Fibroblast of skin of right biceps (primary cell): ENCODE measurements at regions not wholly inside any gene's neighbourhood (a gene's known extent, or its start where the extent isn't known, plus 50 kb on each side); places are given as distances from the start of the nearest gene placed in this dataset.
"Not testable (repeated sequence)": the region's sequence is repeated elsewhere in the genome, so short reads cannot be mapped to it uniquely, and the experiment has no call there.

Source experiments
- DNase-seq: peaks from one replicate; pipeline ENCODE4 v3.0.0-alpha.2; 2013

DNA sequence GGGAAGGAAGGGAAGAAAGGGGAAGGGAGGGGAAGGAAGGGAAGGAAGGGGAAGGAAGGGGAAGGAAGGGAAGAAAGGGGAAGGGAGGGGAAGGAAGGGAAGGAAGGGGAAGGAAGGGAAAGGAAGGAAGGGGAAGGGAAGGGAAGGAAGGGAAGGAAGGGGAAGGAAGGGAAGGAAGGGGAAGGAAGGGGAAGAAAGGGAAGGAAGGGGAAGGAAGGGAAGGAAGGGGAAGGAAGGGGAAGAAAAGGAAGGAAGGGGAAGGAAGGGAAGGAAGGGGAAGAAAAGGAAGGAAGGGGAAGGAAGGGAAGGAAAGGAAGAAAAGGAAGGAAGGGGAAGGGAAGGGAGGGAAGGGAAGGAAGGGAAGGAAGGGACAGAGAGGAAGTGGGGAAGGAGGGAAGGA is 295.7 kb upstream of the PCDH18 start:
- DNase-seq = not testable (repeated sequence)

DNA sequence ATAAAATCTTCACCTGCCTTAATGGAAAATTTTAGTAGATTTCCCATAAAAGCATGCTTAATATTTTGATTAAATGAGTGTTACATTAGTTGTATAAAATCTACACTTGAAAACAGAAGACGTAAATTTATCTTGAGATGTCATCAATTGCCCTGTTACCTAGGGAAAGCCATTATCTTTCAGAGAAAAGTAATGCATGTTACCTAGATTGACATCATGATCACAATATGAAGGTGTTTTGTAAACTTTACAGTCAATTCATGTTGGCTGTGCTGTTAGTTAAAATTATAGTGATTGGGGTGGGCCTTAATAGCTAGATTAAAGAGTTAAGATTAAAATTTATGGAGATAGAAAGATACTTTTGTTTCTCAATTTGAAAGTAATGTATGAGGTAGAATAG is 293.2 kb upstream of the PCDH18 start:
- no peak for DNase-seq

DNA sequence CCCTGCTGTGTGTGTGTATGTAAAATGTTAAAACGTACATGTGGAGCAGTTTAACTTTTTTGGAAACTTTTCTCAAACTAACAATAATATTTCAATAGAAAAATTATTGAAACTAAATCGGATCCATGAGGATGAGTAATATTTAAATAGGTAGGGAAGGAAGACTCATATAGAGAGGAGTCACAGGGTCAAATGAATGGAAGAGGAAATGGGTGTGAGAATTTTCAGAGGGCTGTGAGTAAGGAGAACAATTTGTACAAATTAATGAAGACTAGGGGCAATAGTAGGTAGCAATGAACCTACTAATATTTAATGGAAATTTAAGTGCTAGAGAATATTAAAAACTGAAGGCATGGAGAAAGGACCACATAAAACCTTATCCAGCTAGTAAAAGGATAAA is 290.7 kb upstream of the PCDH18 start:
- no peak for DNase-seq

DNA sequence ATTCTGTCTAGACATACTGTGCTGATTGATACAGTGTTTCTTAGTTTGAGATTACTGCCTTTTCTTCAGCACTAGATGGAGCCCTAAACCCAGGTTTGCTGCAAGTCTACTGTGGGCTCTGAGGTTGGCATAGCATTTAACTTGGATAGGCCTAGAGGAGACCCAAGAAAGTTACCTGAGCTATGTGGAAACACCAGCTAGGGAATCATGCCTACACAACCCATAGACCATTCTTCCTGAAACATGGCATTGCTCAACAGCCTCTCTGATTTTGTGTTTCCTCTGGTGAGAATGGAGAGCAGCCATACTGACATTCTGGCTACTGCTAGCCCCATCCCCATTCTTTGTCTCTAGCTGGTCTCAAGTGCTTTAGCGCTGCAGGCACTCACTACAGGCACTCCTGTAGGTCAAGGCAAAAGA is 287.7 kb upstream of the PCDH18 start:
- peak; percentile 61 for DNase-seq

DNA sequence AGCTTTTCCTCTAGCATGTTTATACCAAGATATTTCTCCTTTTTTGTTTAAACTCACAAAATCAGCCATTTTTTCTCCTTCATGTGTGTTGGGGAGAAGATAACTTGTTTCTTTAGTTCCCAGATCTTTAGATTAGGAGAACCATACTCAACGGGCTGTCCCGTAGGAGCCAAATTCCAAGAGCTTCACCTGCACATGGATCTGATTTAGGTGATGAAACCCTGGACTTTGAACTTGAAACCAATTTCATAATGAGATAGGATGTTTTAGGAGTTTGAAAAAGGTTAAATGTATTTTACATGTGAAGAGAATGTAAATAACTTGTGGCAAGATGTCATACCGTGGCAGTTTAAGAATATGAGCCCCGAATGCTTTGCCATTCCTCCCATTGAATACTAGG is 280.0 kb upstream of the PCDH18 start:
- DNase-seq = no peak

DNA sequence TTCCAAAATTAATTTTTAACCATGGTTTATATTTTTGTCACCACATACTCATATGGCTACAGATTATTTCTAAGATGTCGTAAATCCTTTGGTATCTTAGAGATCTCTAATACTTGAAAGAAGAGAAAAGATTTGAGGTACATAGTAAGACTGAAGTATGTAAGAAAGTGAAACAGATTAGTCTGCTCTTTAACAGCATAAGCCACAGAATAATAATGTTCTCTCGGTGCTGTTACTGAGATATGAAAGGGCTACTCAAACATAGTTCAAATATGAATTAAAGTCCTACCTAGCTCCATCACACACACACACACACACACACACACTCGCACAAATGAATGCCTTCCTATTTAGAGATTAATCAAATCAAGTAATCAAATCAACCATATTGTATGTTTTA is 274.1 kb upstream of the PCDH18 start:
- DNase-seq = no peak

DNA sequence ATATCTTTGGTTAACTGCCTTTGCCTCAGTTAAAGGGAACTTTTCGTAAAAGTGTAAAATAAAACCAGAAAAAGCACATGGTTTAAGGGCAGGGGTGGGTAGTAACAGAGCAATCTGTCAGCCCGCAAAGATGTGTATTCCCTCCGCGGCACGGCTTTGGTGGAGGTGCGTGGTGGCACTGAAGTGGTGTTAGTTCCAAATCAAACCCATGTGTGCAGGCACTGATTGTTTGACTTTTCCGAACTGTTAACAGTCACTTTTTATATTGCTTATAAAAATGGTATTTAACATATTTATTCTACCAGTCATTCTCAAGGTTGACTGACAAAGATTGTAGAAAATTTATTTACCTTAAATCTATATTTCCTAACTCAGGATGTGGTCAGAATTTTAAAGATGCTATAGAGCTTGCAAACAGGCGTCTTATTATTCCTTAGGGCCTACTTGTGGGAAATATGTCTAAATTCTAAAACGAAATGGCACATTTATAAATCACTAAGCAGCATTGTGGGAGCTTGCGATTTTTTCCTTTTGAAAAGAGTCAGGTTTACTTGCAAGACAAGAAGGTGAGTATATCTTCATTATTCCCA is 272.7 kb upstream of the PCDH18 start:
- DNase-seq = peak; percentile 58

DNA sequence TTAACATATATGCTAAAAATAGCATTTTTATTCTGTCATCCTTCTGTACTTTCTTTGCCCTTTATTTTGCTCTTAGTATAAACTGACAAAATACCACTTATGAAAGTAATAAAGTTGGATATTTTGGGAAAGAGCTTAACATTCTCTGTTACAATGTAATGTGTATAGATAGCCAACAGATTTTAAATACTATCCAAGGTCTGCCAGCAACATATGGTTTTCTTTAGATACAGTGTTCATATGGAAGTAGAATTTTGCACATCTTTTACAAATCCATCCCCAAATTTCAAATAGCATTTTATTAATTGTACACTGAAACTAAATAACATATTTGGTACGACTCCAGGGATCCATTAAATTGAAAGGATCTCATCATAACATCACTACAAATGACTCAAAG is 268.6 kb upstream of the PCDH18 start:
- no peak for DNase-seq

DNA sequence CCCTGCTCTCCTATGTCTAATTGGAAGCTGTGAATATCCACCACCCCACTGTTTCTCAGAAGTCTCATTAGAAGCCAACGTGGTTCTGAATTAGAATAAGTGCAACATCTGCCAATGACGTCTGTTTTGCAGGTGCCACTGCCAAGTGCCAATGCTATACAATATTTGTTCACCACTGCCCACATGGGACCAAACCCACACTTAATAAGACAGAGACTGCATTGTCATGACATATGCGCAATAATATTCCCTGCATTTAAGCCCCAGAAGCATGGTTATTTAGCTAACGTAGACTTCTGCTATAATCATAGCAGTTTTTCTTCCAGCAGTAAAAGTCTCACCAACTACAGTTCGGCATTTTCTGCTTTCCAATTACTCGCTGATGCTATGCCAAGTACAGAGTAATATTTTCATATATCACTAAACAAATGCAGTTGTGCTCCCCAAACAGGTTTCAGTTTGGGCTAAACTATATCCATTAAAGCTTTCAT is 262.5 kb upstream of the PCDH18 start:
- peak; percentile 15 for DNase-seq

DNA sequence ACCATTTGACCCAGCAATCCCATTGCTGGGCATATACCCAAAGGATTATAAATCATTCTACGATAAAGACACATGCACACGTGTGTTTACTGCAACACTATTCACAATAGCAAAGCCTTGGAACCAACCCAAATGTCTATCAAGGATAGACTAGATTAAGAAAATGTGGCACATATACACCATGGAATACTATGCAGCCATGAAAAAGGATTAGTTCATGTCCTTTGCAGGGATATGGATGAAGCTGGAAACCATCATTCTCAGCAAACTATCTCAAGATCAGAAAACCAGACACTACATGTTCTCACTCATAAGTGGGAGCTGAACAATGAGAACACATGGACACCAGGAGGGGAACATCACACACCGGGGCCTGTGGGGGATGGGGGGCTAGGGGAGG is 257.0 kb upstream of the PCDH18 start:
- not testable (repeated sequence) for DNase-seq

DNA sequence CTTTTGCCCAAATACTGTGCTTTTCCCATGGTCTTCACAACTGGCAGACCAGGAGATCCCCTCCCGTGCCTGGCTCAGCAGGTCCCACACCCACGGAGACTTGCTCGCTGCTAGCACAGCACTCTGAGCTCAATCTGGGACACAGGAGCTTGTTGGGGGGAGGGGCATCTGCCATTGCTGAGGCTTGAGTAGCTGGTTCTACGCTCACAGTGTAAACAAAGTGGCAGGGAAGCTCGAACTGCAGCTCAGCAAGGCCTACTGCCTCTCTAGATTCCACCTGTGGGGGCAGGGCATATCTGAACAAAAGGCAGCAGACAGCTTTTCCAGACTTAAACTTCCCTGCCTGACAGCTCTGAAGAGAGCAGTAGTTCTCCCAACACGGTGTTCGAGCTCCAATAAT is 251.6 kb upstream of the PCDH18 start:
- not testable (repeated sequence) for DNase-seq

DNA sequence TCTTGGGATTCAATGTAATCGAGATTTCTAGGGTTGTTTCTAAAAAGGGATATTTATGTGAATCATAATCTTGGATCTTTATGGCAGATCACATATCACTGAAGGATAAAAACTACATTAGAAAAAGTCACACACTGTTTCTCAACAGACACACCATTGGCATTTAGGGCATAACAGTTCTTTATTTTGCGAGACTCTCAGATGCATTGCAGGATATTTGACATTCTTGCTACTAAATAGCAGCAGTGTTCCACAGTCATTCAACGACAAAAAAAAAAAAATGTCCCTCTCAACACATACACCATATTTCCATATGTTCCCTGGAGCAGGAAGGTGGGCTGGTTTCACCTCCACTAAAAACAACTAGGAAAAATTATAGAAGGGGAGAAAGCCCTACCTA is 243.4 kb upstream of the PCDH18 start:
- DNase-seq = no peak

DNA sequence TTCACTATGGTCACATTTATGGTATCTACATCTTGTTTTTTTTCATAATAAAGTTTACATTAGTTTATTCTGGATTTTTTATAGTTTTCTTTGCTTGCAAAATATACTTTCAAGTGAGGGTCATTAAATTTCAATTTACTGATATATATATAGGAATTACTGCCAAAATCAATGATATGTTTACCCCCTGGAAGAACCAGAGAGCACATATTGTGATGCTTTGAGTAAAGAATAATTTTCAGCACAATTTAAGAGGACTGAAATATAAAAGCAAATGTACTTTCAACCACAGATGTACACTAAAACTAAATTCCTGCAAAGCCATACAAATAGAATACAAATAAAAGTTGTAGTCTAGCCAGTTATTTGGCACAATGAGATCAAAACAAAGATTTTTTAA is 242.2 kb upstream of the PCDH18 start:
- no peak for DNase-seq

DNA sequence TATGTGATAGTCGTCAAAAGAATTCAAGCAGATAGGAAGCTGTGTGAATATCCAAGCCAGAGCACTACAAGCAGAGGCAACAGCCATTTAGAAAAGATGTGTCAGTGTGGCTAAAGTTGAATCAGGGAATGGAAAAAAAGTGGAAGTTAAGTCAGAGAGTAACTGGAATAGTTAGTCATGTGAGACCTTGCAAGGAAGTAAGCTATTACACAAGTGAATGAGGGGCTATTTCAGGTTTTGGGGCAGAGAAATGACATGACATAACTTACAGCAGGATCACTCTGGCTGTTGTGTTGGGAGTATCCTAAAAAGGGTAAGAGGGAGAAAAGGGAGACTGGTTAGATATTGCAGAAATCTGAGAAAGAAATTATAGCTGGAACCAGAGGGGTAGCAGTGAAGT is 236.6 kb upstream of the PCDH18 start:
- no peak for DNase-seq

DNA sequence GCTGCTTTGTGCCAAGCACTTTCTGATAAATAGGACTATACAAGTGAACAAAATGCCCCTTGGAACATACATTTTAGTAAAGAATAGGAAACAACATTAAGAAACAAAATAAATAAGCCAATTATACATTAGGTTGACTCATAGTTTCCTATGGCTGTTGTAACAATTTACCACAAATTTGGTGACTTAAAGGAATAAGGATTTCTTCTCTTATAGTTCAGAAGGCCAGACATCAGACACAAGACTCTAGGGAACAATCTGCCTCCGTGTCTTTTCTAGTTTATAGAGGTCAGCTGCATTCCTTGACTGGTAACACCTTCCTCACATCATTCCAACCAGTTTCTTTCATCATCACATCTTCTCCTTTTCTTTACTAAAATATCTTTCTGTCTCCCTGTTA is 235.9 kb upstream of the PCDH18 start:
- DNase-seq = peak; percentile 62

DNA sequence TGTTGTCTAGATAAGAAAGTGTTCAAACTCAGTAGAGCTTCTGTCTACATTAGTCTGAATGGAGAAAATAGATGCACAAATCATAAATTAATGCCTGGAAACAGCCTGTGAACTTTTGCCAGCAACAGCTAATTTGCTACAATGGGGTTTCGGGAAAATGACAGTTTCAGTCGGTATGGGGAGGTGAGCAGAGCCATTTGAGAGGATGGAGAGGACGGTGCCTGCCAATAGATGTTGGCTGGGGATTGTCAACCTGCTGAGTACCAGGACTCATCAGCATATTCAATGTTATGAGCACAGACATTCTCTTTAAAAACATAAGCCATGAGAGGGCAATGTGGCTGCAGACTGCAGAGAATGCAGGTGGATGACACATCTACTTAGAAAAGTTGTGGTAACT is 230.3 kb upstream of the PCDH18 start:
- DNase-seq = no peak

DNA sequence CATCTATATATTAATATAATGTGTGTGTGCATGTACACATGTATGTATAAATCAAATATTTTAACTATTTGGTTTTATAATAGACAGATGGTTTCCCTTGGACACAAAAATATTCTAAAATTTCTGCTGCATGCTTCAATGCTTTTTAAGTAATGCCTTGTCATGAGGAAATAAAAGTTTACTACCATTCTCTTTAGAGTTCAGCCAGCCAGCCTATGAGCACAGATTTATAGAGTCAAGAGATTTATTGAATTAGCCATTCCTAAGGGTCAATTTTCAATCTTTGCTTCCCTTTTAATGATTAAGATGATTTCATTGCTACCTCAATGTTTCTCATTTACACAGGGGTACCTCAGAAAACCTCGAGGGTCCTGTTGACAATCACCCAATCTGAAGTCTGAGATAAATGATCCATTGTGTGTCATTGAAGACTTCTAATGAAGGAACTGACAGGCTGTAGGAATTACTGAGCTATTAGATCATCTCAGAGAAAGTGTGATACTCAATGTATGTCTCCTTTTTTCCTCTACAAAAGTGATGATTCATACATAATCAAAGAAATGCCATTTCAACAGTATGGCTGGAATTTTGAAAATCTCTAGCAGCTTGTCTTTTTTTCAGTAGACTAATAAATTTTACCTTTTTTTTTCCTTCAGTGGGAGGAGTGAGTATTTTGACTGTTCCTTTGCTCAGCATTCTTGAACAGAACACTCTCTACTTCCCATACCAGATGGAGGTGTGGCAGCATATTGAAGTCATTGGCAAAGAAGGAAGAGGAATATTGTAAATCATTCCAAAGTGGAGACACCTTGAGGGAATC is 222.6 kb upstream of the PCDH18 start:
- peak; percentile 95 for DNase-seq

DNA sequence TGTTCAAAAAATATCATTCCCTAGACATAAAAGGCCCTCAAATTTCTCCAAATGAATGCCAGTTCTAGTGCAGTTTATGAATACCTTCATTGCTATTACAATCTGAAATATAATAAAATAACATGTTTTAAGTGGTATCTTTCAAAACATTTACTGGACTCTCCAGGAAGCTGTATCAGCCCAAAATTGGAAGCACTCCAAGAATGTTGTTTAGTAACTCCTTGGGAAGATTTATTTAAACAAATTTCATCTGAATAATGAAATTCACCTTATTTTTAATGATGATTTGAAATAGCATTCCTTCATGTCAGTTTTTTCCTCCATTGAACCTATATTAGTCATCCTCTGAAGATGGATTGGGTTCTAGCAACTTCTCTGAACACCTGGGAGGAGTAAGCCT is 217.2 kb upstream of the PCDH18 start:
- DNase-seq = peak; percentile 47

DNA sequence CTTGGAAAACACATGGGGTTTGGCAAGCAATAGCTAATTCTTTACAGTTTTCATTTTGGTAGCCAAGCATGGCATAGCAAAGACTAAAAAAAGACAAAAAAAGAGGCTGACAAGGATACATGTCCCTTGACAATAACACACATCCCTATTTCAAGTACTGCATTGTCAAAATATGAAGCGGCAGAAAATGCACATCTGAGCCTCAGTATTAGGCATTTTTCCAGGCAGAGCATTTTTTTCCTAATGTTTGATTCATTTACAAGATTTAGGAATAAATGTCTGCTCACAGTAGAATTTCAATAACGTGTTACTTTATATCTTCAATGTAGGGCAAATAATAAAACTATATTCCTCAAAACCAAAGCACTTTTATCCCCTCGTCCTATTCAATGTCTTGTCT is 216.3 kb upstream of the PCDH18 start:
- DNase-seq = no peak

DNA sequence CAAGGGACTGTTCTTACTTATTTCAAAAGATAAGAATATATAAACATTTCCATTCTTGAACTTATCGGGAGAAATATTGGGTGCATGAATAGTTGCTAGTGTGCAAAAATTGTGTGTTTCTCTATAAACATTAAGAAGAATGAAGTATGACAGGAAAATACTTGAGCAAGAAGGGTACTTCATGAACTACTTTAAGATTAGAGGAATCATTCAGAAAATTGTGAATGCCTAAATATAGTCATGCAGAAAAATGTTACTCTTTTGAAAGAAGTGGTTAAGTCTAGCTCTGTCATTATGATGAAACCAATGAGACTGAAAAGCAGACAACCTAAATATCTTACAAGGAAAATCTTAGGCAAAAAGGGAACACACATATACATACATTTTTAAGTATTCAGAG is 207.8 kb upstream of the PCDH18 start:
- peak; percentile 31 for DNase-seq

DNA sequence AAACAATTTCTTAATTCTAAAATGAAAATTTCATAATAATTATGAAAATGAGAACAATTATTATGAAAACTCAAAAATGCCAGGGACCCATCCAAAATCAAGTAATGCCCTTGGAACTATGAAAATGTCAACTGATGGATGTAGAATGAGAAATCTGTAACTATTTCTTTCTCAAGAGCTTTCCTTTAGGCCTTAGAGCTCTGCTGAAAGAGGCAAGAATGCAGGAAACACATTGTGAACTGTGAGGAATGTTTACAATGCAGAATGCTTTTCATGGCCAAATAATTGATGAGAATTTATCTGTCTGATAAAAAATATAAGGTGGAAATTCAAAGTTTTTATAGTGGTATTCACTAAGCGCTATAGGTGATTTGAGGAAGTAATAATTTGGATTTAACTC is 207.1 kb upstream of the PCDH18 start:
- DNase-seq = peak; percentile 31

DNA sequence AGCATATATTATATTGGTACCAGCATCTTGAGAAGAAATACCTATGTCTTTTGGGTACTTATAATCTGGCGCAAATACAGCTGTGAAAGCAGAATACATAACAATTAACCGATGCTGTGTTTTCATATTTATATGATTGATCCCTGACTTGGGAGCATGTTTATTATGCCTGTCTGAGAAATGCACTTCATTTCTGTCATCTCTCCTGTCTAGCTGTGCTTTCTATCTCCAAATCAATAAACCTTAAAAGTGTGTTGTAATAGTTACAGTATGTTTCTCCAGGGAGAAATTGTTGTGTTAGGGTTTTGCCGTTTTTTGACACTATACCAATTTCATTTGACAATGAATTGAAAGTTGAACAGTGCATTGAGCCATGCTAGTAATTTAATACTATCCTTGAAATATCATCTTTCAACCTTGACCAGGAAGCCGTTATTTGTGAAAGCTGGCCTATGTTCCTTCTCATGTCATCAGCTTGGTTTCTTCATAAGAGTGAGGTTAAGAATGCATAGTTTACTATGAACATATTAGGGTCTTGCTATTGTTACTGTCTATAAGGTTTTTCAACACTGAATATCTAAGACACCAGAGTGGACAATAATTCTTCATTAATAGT is 206.2 kb upstream of the PCDH18 start:
- peak; percentile 32 for DNase-seq

DNA sequence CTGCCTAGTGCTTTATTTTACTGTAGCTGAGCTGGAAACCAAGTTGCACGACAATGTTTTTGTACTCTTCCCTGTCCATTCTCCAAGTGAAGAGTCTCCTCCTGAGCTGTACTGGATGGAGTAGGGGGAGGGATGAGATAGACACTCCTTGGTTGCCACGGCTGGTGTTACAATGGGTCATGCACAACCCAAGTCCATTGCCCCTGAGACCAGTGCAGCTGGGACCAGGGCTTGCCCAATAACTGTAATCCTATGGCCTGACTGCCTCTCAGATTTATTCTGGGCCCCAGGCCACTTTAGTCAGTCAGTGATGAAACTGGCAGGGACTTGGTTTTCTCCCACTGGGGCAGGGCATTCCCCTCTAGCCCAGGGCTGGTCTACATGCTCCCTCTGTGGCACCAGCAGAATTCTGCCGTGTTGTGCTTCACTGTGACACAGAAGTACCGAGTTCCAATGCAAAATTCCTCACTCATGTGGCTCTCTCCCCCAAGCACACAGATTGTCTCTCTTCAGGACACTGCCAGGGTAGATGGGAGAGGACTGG is 203.3 kb upstream of the PCDH18 start:
- no peak for DNase-seq
